Upper lobe of right lung (tissue), 1 donor: ENCODE measurements at regions not wholly inside any gene's neighbourhood (a gene's known extent, or its start where the extent isn't known, plus 50 kb on each side); places are given as distances from the start of the nearest gene placed in this dataset.
"Not testable (repeated sequence)": the region's sequence is repeated elsewhere in the genome, so short reads cannot be mapped to it uniquely, and the experiment has no call there.

ENCODE experiments used
- ATAC-seq: fragments of 200-7000 bp; cut with Tn5 transposase; one replicate; pipeline ENCODE4 v1.9.1; 2020; ENCODE audit warnings: mild to moderate bottlenecking, moderate library complexity
- DNase-seq: peaks from one replicate; pipeline ENCODE4 v3.0.0-alpha.2; 2020
- H3K27ac ChIP-seq: fragments of 200-600 bp; one replicate; pipeline ENCODE4 v1.8.0; 2022
- H3K27me3 ChIP-seq: fragments of 200-600 bp; one replicate; pipeline ENCODE4 v1.8.0; 2022; ENCODE audit warnings: mild to moderate bottlenecking
- H3K36me3 ChIP-seq: fragments of 200-600 bp; one replicate; pipeline ENCODE4 v1.8.0; 2022
- H3K4me1 ChIP-seq: fragments of 200-600 bp; one replicate; pipeline ENCODE4 v1.8.0; 2022
- H3K4me3 ChIP-seq: fragments of 200-600 bp; one replicate; pipeline ENCODE4 v1.8.0; 2022; ENCODE audit warnings: mild to moderate bottlenecking
- H3K9me3 ChIP-seq: fragments of 200-600 bp; one replicate; pipeline ENCODE4 v1.8.0; 2022
- CTCF ChIP-seq: fragments of 200-600 bp; IDR thresholded peaks from one replicate; pipeline ENCODE4 v1.8.0; 2022; ENCODE audit warnings: antibody characterized with exemption
- intact Hi-C: fragments of 100-400 bp; cut with DNase I; formaldehyde crosslinking; loops from one replicate; pipeline ENCODE4 v1.11.0; 2022
- donor health status: DM: no; HTN: yes; CAD: no; lungs with severe emphysema.

GRCh38 chr18:22285361-22286140 is 116.2 kb downstream of the GATA6 start:
- DNase-seq (no peak), ATAC-seq (peak; percentile 49)
- TF ChIP-seq CTCF = no peak
- Histone ChIP-seq H3K27me3 (no peaks in the 10 kb centered on the region), H3K9me3 (no peaks in the 10 kb centered on the region), H3K36me3 (no peaks in the 10 kb centered on the region), H3K4me1 (peaks cover 13% of the 10 kb centered on the region), H3K27ac (no peak overlapping the region), H3K4me3 (no peak overlapping the region)
- intact Hi-C loops = no loop called here

DNA sequence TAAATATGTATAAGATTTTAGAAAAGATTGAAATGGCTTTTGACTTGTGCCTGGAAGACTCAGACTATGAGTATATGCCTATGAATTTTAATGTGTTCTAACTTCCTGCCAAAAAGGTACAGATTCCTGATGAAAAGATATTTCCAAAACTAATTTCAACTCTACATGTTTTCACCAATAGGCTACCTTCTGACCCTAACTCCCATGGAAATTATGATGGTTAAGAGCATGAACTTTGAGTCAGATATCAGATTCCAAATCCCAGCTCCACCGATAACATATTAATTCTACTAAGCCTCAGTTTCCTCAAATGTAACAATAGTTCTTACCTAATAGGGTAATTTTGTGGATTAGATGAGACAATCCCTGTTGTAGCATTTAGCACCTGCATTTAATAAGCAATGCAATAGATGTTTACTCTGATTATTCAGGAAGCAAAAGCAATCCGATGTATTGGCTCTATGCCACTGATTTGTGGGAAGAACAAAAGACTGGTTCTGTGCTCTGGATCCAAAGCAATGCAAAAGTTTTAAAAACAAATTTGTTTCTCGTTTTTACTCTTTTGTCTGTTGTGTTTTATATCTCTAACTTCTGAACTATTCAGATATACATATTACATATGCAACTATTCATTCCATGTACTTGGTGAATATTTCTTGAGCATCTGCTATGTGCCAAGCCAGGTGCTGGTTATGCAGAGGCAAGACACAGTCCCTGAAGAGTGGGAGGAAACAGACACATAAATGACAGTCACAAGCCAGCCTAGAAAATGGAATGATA is 115.4 kb downstream of the GATA6 start:
- Histone ChIP-seq H3K27ac (no peak overlapping the region), H3K27me3 (no peaks in the 10 kb centered on the region), H3K36me3 (no peaks in the 10 kb centered on the region), H3K4me1 (peaks cover 13% of the 10 kb centered on the region), H3K4me3 (no peak overlapping the region), H3K9me3 (no peaks in the 10 kb centered on the region)
- DNase-seq (no peak), ATAC-seq (no peak)
- intact Hi-C loops = no loop called here
- no peak for TF ChIP-seq CTCF

- H3K9me3 ChIP-seq, H3K27me3 ChIP-seq, H3K36me3 ChIP-seq, ATAC-seq, DNase-seq, H3K27ac ChIP-seq, H3K4me3 ChIP-seq, intact Hi-C loops: not testable (repeated sequence)
- peaks cover 13% of the 10 kb centered on the region for H3K4me1 ChIP-seq
Observed at GRCh38 chr18:22283855-22284254, 114.5 kb downstream of the GATA6 start.

DNA sequence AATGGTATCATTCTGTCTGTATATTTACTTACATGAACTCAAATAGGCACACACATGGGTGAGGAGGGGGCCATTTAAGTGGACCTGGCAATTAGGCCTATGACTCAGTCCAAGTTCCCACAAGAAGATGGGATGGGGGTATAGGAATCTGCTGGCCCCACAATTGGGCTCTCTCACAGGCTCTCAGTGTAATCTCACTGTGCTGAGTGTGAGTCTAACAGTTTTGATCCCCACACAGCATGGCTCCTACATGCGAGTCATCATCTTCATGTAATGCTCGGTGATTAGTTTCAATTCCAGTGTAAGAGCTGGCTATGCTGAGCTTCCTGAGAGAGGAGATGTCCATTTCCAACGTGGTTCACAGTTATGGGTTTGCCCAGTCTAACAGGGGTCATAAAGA is 114.0 kb downstream of the GATA6 start:
- peaks cover 13% of the 10 kb centered on the region for H3K4me1 ChIP-seq
- H3K9me3 ChIP-seq = no peaks in the 10 kb centered on the region
- DNase-seq (no peak), ATAC-seq (no peak)
- no peak for TF ChIP-seq CTCF
- no peaks in the 10 kb centered on the region for H3K27me3 ChIP-seq
- no peak overlapping the region for H3K4me3 ChIP-seq
- no peaks in the 10 kb centered on the region for H3K36me3 ChIP-seq
- H3K27ac ChIP-seq = no peak overlapping the region
- intact Hi-C loops = no loop called here

GRCh38 chr18:22283116-22283395 is 113.7 kb downstream of the GATA6 start:
- intact Hi-C loops = no loop called here
- TF ChIP-seq CTCF = no peak
- no peak for ATAC-seq
- H3K36me3 ChIP-seq = no peaks in the 10 kb centered on the region
- peaks cover 13% of the 10 kb centered on the region for H3K4me1 ChIP-seq
- no peaks in the 10 kb centered on the region for H3K9me3 ChIP-seq
- H3K27ac ChIP-seq = peak overlapping the region; percentile 33
- H3K4me3 ChIP-seq = no peak overlapping the region
- DNase-seq = no peak
- no peaks in the 10 kb centered on the region for H3K27me3 ChIP-seq

DNA sequence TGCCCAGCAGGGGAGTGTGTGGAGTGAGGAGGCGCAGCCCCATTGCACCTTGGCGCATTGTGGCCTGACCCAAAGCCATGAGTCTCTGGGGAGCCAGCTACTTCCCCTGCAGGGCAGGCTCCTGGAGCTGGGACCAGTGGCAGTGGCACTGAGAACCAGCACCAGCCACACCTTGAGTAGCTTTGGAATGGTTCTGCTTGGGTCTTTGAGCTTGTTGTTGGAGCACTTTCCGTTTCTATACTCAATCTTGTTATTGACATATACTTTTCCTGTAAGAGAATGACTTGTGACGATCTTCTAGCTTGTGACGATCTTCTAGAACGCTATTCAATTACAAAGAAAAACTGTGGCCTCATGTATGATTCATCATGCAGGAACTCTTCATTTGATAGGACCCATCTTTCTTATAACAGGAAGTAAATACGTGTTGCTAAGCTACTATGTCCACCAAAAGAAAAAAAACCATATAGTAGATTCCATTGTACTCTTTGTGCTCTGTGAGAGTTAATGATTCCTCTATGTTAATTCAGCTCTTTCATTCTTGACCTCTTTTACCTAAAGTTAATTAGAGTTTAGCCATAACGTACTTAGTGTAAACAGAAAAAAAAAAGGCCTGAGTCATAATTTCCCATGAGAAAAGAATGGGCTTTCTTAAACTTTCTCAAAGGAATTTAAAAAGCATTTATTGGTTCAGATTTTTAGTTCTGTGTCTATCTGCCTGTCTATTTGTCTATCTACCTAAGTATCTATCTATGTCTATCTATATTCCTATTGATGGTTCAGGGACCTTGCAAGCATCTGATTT is 113.1 kb downstream of the GATA6 start:
- ATAC-seq (peak; percentile 37), DNase-seq (no peak)
- intact Hi-C loops = no loop called here
- Histone ChIP-seq H3K36me3 (no peaks in the 10 kb centered on the region), H3K4me3 (no peak overlapping the region), H3K27ac (peak overlapping the region; percentile 63), H3K9me3 (no peaks in the 10 kb centered on the region), H3K27me3 (no peaks in the 10 kb centered on the region), H3K4me1 (peaks cover 13% of the 10 kb centered on the region)
- TF ChIP-seq CTCF = no peak
